ENCODE measurements at regions not wholly inside any gene's neighbourhood (a gene's known extent, or its start where the extent isn't known, plus 50 kb on each side); places are given as distances from the start of the nearest gene placed in this dataset.

GRCh38 chr18:39698436-39698835 lies 2132.8 kb upstream of the CELF4 start:
- H3K36me3 ChIP-seq (ENCODE audit: control insufficient read depth in 2 of 2, extremely low read depth in 1 of 2, insufficient read depth in 2 of 2, low read length in 2 of 2): no peaks in the 10 kb centered on the region
- no peak for TF ChIP-seq FOS (IDR thresholded peaks at IDR 0.05; ENCODE audit: borderline replicate concordance, insufficient read depth, low read length)
- intact Hi-C loops (cut with micrococcal nuclease) (no loop called here), dilution Hi-C loops (cut with MboI; ENCODE audit: extremely low pct_ligation_motif_present, low sequenced_read_pairs) (no loop called here)
- FAIRE-seq (no peak), DNase-seq (ENCODE audit: low read depth, low spot score) (no peak)
- no peak overlapping the region for H2AFZ ChIP-seq (ENCODE audit: low read depth, low read length)
- no peak overlapping the region for H3K4me3 ChIP-seq (replicated peaks in 1 of 3; ENCODE audit: insufficient read depth in 1 of 3, low read depth in 1 of 3, low read length in 3 of 3)
- ChIA-PET CTCF (interaction anchor here (1.0 to 1.9 kb wide), 2 partner anchors 9 to 15 kb away, joined by 3 to 7 read pairs; no protein-coding TSS in a partner anchor), POLR2A (no interaction called here)
- H3K9me1 ChIP-seq (replicated peaks; ENCODE audit: control insufficient read depth, extremely low read depth, insufficient read depth, low read length): no peaks in the 10 kb centered on the region
- no peaks in the 10 kb centered on the region for H4K20me1 ChIP-seq (replicated peaks; ENCODE audit: control insufficient read depth, extremely low read depth, insufficient read depth, low read length)
- H3K4me2 ChIP-seq (ENCODE audit: insufficient read depth, low read length): no peak overlapping the region
- no peaks in the 10 kb centered on the region for H3K79me2 ChIP-seq (ENCODE audit: control insufficient read depth, insufficient read depth, low read length)
- H3K9me3 ChIP-seq (replicated peaks; ENCODE audit: control insufficient read depth, insufficient read depth, low read length): peaks cover 4% of the 10 kb centered on the region
- BruUV-seq (replicated peaks): no TSS peak
- H3K4me1 ChIP-seq (ENCODE audit: control insufficient read depth, extremely low read depth, insufficient read depth, low read length): peaks cover 10% of the 10 kb centered on the region
- no peak overlapping the region for H3K9ac ChIP-seq (replicated peaks; ENCODE audit: extremely low read depth, insufficient read depth, low read length)
- no peak overlapping the region for H3K27ac ChIP-seq (ENCODE audit: insufficient read depth, low read depth, low read length)
- H3K27me3 ChIP-seq (ENCODE audit: control insufficient read depth in 2 of 2, insufficient read depth in 2 of 2, low read length in 2 of 2): no peaks in the 10 kb centered on the region

GRCh38 chr18:39693359-39693758 lies 2127.8 kb upstream of the CELF4 start:
- Histone ChIP-seq H2AFZ (ENCODE audit: low read depth, low read length) (no peak overlapping the region), H3K4me1 (ENCODE audit: control insufficient read depth, extremely low read depth, insufficient read depth, low read length) (no peaks in the 10 kb centered on the region), H3K9me3 (replicated peaks; ENCODE audit: control insufficient read depth, insufficient read depth, low read length) (no peaks in the 10 kb centered on the region), H3K79me2 (ENCODE audit: control insufficient read depth, insufficient read depth, low read length) (no peaks in the 10 kb centered on the region), H3K4me3 (replicated peaks in 1 of 3; ENCODE audit: insufficient read depth in 1 of 3, low read depth in 1 of 3, low read length in 3 of 3) (no peak overlapping the region), H3K27ac (ENCODE audit: insufficient read depth, low read depth, low read length) (no peak overlapping the region), H4K20me1 (replicated peaks; ENCODE audit: control insufficient read depth, extremely low read depth, insufficient read depth, low read length) (no peaks in the 10 kb centered on the region), H3K27me3 (ENCODE audit: control insufficient read depth in 2 of 2, insufficient read depth in 2 of 2, low read length in 2 of 2) (no peaks in the 10 kb centered on the region), H3K9me1 (replicated peaks; ENCODE audit: control insufficient read depth, extremely low read depth, insufficient read depth, low read length) (no peaks in the 10 kb centered on the region), H3K4me2 (ENCODE audit: insufficient read depth, low read length) (no peak overlapping the region), H3K36me3 (ENCODE audit: control insufficient read depth in 2 of 2, extremely low read depth in 1 of 2, insufficient read depth in 2 of 2, low read length in 2 of 2) (no peaks in the 10 kb centered on the region), H3K9ac (replicated peaks; ENCODE audit: extremely low read depth, insufficient read depth, low read length) (no peak overlapping the region)
- BruUV-seq (replicated peaks): no TSS peak
- CTCF ChIA-PET: no interaction called here
- dilution Hi-C loops (cut with MboI; ENCODE audit: extremely low pct_ligation_motif_present, low sequenced_read_pairs) (no loop called here), intact Hi-C loops (cut with micrococcal nuclease) (no loop called here)
- FAIRE-seq (peak; percentile 18), DNase-seq (ENCODE audit: low read depth, low spot score) (no peak)
- TF ChIP-seq GATA2 (IDR thresholded peaks at IDR 0.05; ENCODE audit: insufficient read depth, insufficient read length, low read depth, low read length): no peak
- TF ChIP-seq JUN (IDR thresholded peaks at IDR 0.05; ENCODE audit: borderline replicate concordance, insufficient read depth, insufficient read length, low read depth): no peak
- no peak for TF ChIP-seq FOS (IDR thresholded peaks at IDR 0.05; ENCODE audit: borderline replicate concordance, insufficient read depth, low read length)
- TF ChIP-seq POLR2AphosphoS5 (IDR thresholded peaks at IDR 0.05; ENCODE audit: insufficient read depth, low read depth, low read length): no peak
- TF ChIP-seq MYC (IDR thresholded peaks at IDR 0.05; ENCODE audit: low read depth, low read length): no peak
- TF ChIP-seq CTCF (IDR thresholded peaks at IDR 0.05; ENCODE audit: extremely low read depth in 1 of 2, insufficient read depth in 1 of 2, low read depth in 1 of 2, low read length in 2 of 2): no peak
- TF ChIP-seq POLR2A (IDR thresholded peaks at IDR 0.05; ENCODE audit: low read depth, low read length): no peak
- TF ChIP-seq MAX (IDR thresholded peaks at IDR 0.05; ENCODE audit: insufficient read depth, insufficient read length): no peak
- no peak for TF ChIP-seq EZH2 (IDR thresholded peaks at IDR 0.05; ENCODE audit: borderline replicate concordance, low read depth, low read length, severe bottlenecking)
- POLR2A ChIA-PET: no interaction called here

Data from endothelial cell of umbilical vein (primary cell).